ENCODE measurements at regions not wholly inside any gene's neighbourhood (a gene's known extent, or its start where the extent isn't known, plus 50 kb on each side); places are given as distances from the start of the nearest gene placed in this dataset.
A peak's percentile ranks its signal among the peaks of the same experiment; 100 is the strongest.

DNA sequence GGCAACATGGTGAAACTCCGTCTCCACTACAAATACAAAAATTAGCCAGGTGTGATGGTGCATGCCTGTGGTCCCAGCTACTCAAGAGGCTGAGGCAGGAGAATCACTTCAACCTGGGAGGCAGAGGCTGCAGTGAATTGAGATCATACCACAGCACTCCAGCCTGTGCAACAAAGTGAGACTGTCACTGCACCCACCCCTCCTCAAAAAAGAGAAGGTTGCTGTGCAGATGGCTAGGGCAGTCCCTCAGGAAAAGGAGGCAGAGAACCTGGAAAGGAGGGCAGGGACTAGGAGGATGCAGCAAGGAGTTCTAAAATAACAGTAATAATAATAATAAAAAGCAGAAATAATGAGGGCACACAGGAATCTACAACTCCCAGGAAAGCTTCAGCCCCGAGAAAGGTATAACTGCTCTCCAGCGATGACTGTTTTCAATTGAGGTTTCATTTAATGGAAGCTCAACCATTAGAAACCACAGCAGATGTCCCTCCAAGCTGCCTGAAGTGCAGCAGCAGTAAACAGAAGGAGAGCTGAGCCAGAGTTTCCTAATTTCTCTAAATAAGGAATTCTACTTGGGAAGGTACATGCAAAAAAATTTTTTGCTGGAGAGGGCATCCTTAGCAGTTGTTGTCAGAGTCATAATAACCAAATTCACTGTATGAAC lies 326.5 kb downstream of the GATA3 start:
- Histone ChIP-seq H3K9me3 (replicated peaks; ENCODE audit: control insufficient read depth, insufficient read depth, low read length) (no peaks in the 10 kb centered on the region), H3K4me3 (replicated peaks in 1 of 3; ENCODE audit: insufficient read depth in 1 of 3, low read depth in 1 of 3, low read length in 3 of 3) (no peak overlapping the region), H3K4me2 (ENCODE audit: insufficient read depth, low read length) (no peak overlapping the region), H3K4me1 (ENCODE audit: control insufficient read depth, extremely low read depth, insufficient read depth, low read length) (peaks cover 30% of the 10 kb centered on the region), H2AFZ (ENCODE audit: low read depth, low read length) (peak overlapping the region; percentile 2), H3K27me3 (ENCODE audit: control insufficient read depth in 2 of 2, insufficient read depth in 2 of 2, low read length in 2 of 2) (no peaks in the 10 kb centered on the region), H3K79me2 (ENCODE audit: control insufficient read depth, insufficient read depth, low read length) (no peaks in the 10 kb centered on the region), H3K9me1 (replicated peaks; ENCODE audit: control insufficient read depth, extremely low read depth, insufficient read depth, low read length) (no peaks in the 10 kb centered on the region), H4K20me1 (replicated peaks; ENCODE audit: control insufficient read depth, extremely low read depth, insufficient read depth, low read length) (no peaks in the 10 kb centered on the region), H3K9ac (replicated peaks; ENCODE audit: extremely low read depth, insufficient read depth, low read length) (no peak overlapping the region), H3K36me3 (ENCODE audit: control insufficient read depth in 2 of 2, extremely low read depth in 1 of 2, insufficient read depth in 2 of 2, low read length in 2 of 2) (no peaks in the 10 kb centered on the region), H3K27ac (ENCODE audit: insufficient read depth, low read depth, low read length) (no peak overlapping the region)
- BruUV-seq (replicated peaks): no TSS peak
- CTCF ChIA-PET: interaction anchor here (1.7 to 2.3 kb wide), 2 partner anchors 8 to 13 kb away, joined by 4 to 9 read pairs; no protein-coding TSS in a partner anchor
- POLR2A ChIA-PET: no interaction called here
- DNase-seq (ENCODE audit: low read depth, low spot score) (no peak), FAIRE-seq (no peak)
- dilution Hi-C loops (cut with MboI; ENCODE audit: extremely low pct_ligation_motif_present, low sequenced_read_pairs): no loop called here
- no peak for TF ChIP-seq EZH2 (IDR thresholded peaks at IDR 0.05; ENCODE audit: borderline replicate concordance, low read depth, low read length, severe bottlenecking)
- no peak for TF ChIP-seq POLR2AphosphoS5 (IDR thresholded peaks at IDR 0.05; ENCODE audit: insufficient read depth, low read depth, low read length)
- TF ChIP-seq, protein P1, sequence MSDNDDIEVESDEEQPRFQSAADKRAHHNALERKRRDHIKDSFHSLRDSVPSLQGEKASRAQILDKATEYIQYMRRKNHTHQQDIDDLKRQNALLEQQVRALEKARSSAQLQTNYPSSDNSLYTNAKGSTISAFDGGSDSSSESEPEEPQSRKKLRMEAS (IDR thresholded peaks at IDR 0.05; ENCODE audit: insufficient read depth, insufficient read length): no peak
- no peak for TF ChIP-seq POLR2A (IDR thresholded peaks at IDR 0.05; ENCODE audit: low read depth, low read length)
- no peak for TF ChIP-seq FOS (IDR thresholded peaks at IDR 0.05; ENCODE audit: borderline replicate concordance, insufficient read depth, low read length)
- TF ChIP-seq GATA2 (IDR thresholded peaks at IDR 0.05; ENCODE audit: insufficient read depth, insufficient read length, low read depth, low read length): no peak
- TF ChIP-seq MYC (IDR thresholded peaks at IDR 0.05; ENCODE audit: low read depth, low read length): no peak
- TF ChIP-seq JUN (IDR thresholded peaks at IDR 0.05; ENCODE audit: borderline replicate concordance, insufficient read depth, insufficient read length, low read depth): no peak
- TF ChIP-seq, protein P2, sequence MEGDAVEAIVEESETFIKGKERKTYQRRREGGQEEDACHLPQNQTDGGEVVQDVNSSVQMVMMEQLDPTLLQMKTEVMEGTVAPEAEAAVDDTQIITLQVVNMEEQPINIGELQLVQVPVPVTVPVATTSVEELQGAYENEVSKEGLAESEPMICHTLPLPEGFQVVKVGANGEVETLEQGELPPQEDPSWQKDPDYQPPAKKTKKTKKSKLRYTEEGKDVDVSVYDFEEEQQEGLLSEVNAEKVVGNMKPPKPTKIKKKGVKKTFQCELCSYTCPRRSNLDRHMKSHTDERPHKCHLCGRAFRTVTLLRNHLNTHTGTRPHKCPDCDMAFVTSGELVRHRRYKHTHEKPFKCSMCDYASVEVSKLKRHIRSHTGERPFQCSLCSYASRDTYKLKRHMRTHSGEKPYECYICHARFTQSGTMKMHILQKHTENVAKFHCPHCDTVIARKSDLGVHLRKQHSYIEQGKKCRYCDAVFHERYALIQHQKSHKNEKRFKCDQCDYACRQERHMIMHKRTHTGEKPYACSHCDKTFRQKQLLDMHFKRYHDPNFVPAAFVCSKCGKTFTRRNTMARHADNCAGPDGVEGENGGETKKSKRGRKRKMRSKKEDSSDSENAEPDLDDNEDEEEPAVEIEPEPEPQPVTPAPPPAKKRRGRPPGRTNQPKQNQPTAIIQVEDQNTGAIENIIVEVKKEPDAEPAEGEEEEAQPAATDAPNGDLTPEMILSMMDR (IDR thresholded peaks at IDR 0.05; ENCODE audit: extremely low read depth in 1 of 2, insufficient read depth in 1 of 2, low read depth in 1 of 2, low read length in 2 of 2): no peak
- intact Hi-C loops (cut with micrococcal nuclease): no loop called here

All from endothelial cell of umbilical vein (primary cell).